Pons (tissue), 1 donor: ENCODE measurements at regions not wholly inside any gene's neighbourhood (a gene's known extent, or its start where the extent isn't known, plus 50 kb on each side); places are given as distances from the start of the nearest gene placed in this dataset.
"Not testable (repeated sequence)": the region's sequence is repeated elsewhere in the genome, so short reads cannot be mapped to it uniquely, and the experiment has no call there.

Experiments used
- DNase-seq: peaks from one replicate; pipeline ENCODE4 v3.0.0-alpha.2; 2016; ENCODE audit warnings: low spot score

DNA sequence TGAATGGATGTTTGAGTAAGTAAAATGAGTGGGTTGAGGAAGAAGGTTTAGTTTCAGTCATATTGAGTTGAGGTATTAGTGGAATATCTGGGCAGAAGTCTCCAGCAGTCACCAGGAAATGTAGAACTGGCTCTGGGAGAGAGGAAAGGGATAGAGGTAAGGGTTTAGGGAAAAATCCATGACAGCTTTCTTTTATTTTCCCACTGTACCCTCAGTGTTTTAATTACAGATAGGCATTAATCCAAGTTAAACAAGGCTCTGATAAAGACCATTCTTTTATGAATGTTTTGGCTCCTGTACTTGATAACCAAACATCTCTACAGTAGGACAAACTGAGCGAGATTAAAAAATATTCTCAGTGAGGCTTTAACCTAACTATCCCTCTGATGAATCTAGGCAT is 318.4 kb upstream of the SYNCRIP start:
- no peak for DNase-seq

DNA sequence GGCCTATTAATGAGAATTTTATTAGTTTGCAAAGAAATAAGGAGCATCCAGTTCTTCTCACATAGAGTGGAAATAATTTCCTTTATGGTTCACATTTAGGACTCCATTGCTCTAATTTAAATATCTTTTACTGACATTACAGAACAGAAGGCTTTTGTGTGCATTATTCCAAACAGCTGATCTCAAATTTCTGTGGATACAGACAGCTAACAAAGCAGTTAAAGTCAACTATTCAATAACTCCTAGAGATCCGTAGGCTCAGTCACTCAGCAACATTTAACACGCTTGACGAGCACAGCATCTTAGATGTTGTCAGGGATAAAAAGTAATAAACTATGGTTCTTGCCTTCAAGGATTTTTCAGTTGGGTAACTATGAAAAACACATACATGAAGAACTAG is 305.8 kb upstream of the SYNCRIP start:
- DNase-seq = no peak

DNA sequence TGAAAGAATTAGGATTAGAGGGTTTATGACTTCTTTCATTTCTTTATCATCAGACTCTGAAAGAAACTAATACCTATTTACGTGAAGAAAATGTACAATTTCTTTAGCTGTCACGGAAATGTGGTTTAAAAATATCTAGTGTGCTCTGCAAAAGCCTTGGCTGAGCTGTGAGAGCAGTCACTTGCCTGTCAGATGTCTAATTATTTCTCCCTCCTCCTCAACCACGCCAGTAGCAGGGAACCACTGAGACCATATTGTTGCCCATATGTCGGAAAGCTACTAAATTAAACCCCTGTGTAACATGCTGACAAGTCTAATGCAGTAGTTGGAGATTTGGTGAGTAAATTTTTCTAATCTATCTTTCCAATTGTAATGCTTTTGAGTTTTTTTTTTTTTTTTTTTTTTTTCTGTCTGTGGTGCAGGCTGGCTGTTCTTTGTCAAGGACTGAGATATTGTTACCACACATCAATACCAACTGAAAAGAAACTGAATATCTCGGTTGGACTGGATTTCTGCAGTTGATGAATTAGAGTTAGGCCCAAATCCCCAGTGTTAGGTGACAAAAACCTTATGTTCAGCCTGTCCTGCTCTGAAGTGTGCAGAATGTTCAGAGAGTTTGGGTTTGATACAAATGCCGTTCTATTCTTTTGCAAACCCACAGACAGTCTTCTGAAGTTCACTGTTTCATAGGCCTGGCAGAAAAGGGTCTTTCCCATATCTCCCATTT is 302.9 kb upstream of the SYNCRIP start:
- DNase-seq = no peak

DNA sequence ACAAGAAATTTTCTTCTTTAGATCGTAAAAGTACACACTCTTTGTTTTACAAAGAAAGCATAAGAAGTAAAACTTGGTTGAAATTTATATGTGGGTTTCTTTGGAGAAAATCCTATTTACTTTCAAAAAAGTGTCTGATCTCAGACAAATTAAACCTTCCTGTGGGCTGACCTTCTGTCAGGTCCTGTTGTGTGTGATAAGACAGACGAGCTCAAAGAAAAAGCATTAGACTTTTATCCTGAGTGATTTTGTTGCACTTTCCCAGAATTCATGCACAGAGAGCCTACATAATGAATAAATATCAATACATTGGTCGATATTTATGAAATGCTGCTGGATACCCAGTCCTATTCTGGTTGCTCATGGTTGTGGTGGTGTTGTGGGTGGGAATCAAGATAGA is 302.1 kb upstream of the SYNCRIP start:
- no peak for DNase-seq

DNA sequence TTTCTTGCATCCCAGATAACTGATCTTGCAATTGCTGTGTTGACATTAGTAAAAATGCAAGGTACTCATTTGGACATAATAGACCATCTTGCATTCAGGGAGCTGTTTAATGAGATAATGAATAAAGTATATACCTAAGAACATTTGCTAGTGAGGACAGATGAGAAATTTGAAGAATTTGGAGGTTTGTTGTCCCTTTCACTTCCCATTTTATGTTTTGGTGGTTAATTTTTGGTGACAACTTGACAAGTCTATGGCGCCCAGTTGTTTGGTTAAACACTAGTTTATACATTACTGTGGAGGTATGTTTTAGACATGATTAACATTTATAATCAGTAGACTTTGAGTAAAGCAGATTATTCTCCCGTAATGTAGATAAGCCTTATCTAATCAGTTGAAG is 300.2 kb upstream of the SYNCRIP start:
- no peak for DNase-seq

DNA sequence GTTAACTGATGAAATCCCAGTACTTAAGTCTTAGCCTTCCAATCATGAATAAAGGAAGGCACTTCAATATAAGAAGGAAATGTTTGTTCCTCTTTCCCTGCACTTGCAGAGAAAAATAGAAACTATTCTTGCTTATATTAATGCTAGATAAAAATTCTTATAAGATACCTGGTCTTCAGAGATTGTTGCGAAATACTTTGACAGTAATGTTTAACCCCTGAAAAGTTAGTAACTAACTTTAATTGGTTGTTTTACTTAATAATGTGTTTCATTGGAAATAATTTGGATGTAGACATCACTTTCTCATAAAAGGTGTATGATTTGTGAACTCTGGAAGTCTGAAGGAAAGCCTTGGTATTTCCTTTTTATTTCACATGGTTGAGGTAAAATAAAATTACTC is 294.2 kb upstream of the SYNCRIP start:
- DNase-seq = no peak

DNA sequence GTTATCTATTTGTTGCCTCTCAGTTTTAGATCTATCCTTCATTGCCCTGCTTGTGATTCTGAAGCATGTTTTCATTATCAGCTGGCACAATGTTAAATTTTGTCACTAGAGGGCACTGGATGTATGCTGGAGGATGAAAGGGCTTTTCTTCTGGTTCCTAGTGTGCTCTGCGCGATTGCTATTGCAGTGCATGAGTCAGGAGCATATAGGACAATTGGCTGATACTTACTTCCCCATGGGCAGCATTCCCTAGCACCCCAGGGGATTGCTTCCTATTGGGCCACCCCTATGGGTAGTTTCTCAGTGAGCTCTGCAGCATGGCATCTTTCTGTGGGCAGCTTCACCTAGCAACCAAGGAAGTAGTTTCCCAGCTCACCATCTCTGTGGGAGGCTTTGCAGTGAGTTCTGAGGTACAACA is 280.3 kb upstream of the SYNCRIP start:
- DNase-seq = peak; percentile 81

DNA sequence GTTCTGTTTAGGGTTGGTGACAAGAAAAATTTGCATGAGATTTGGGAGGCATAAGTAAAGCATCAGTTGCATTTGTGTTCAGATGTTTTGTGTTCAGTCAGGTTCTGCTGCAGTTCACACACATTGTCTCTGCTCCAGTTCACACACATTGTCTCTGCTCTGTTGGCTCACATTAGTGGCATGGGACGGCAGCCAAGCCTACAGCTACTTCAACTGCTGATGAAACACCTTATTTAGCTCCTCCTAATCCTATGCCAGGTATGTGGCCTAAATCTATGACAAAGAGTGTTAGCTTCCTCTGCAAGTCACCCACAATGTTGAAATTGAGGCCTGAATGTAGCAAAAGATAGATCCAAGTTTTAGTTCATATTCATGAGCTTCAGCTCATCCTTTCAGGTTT is 278.1 kb upstream of the SYNCRIP start:
- no peak for DNase-seq

DNA sequence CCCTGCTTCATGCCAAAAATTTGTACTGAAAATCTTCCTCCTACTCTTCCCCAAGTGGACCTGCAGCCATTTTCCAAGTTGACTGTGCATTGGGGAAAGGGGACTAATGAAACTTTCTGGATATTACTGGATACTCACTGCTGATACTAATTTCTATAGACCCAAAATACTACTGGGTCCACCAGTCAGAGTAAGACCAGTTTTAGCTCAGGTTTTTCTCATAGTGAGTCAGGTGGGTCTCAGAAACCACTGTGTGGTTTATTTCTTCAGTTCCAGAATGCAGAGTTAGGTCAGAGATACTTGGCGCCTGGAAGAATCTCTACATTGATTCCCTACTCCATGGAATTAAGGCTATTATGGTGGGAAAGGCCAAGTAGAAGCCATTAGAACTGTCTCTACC is 274.8 kb upstream of the SYNCRIP start:
- DNase-seq = no peak

DNA sequence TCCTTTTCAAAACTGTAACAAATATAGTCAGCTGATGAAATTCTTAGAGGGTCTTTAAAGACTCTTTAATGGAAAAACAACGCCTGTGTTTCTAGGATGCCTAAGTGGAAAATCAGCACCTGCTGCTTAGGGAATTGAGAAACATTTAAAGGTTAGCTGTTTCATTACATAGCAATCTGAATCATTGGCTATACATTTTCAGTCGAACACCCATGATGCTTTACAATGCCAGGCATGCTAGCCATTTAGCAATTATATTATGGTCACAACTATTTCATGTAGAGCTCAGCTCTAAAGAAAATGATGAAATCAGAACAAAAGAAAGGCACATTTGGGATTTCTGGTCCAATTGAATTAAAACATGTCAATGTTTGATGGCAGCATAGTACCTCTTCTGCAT is 270.3 kb upstream of the SYNCRIP start:
- DNase-seq = no peak

DNA sequence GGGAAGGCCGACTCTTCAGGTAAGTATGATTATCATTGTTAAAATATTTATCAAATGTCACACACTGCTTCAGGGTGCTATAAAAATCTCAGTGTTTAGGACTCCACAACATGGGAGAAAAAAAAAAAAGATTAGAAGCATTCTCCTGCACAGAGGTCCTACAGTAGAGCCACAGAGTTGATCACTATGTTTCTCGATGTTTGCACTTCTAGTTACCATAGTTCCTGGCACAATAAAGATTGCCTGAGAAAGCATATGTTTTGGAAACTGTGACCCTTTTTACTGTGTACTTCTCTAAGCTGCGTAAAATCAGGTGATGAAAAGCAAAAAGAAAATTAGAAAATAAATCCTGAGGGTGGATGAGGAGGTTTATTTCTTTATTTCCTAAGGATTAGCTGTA is 269.9 kb upstream of the SYNCRIP start:
- no peak for DNase-seq

DNA sequence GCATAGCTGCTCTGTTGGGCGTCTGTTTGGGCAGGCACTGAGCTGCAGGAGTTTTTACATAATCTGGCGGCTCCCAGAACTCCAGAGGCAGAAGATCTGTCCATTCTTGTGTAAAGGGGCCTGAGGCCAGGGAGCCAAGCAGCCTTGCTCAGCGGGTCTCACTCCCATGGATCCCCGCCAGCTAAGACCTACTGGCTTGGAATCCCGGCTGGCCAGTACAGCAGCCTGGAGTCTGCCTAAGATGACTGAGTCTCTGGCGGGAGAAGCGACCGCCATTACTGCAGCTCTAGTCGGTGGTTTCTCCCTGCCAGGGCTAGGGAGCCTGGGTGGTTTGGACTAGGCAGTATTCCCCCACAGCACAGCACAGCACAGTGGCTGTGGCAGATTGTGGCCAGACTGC is 268.4 kb upstream of the SYNCRIP start:
- DNase-seq = no peak

DNA sequence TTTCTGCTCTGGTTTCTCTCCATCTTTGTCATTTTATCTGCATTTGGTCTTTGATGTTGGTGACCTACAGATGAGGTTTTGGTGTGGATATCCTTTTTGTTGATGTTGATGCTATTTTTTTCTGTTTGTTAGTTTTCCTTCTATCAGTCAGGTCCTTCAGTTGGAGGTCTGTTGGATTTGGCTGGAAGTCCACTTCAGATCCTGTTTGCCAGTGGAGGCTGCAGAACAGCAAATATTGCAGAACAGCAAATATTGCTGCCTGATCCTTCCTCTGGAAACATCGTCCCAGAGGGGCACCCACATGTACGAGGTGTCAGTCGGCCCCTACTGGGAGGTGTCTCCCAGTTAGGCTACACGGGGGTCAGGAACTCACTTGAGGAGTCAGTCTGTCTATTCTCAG is 265.4 kb upstream of the SYNCRIP start:
- not testable (repeated sequence) for DNase-seq

DNA sequence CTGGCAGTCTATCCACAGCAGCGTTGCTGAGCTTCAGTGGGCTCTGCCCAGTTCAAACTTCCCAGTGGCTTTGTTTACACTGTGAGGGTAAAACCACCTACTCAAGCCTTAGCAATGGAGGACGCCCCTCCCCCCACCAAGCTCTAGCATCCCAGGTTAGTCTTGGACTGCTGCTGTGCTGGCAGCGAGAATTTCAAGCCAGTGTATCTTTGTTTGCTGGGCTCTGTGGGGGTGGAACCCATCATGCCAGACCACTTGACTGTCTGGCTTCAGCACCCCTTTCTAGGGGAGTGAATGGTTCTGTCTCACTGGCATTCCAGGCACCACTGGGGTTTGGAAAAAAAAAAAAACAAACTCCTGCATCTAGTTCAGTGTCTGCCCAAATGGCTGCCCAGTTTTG is 249.7 kb upstream of the SYNCRIP start:
- DNase-seq = no peak

DNA sequence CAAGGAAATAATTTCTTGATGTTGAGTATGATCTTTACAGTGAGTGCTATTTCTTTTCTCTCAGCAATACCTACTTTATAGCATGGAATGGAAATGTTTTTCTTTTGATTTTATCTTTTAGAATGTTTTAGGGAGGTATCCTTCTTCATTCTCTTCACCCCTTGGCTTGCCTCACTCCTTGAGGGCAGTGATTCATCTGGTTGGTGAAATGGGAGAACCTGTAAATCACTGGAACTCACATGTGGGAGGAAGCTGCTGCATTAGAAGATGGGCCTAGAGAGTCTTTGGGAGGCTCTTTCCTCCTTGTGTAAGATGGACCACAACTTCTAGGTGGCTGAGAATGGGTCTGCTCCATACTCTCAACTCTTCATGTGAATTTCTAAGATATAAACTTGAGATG is 244.8 kb upstream of the SYNCRIP start:
- DNase-seq = no peak

DNA sequence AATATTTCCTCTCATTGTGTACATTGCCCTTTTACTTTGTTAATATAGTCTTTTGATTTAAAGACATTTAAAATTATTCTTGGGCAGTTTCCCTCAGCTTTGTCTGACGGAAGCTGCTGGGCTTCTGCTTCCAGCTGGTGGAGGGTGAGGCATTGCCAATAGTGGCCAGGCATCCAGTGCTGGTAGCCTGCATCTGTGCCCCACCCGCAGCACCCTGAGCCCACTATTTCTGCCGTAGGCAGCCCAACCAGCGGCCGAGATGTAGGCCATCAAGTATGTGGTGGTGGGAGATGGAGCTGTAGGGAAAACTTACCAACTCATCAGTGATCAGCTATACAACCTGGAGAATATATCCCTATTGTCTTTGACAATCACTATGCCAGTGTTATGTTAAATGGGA is 226.0 kb upstream of the SYNCRIP start:
- DNase-seq = no peak

DNA sequence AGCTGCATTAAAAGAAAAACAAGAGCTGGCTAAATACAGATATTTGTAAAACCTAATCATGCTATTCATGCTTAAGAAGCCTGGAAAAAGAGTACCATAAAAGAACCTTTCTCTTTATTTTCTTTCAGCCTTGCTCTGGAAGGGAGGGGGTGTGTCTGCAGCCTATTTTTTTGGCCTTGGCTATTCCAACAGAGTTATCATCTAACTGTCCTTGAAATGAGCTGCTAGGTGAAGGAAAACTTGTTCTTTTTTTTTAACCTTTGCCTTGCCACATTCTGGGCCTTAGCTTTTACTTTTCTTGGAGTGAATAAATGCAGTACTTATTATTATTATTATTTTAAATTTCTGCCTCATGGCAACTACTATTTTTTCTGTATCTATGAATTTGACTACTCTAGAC is 224.9 kb upstream of the SYNCRIP start:
- no peak for DNase-seq

DNA sequence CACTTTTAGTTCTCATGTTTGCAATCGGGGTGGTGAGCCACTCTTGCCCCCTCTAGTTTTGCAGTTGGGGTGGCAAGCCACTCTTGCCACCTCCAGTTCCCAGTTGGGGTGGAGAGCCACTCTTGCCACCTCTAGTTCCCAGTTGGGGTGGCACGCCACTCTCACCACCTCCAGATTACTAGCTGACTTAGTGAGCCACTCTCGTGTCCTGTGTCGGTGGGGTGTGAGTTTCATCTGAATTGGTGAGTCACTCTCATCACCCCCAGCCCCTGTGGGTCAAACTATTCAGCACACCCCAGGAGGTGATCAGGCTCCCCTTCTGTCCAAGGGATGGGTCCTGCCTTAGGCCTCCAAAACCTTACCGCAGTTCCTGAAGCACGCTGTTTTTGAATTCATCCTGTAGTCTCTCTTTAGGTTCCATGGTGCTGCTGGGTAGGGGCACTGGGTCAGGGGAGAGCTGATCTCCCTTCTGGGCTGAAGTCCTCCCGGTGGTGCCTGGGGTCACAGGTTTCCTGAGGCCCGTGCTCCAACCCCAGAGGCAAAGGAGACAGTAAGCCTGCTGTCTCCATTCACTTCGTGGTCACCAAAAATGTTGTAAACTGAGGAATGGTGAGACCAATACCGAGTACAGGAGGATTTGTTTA is 224.2 kb upstream of the SYNCRIP start:
- no peak for DNase-seq

DNA sequence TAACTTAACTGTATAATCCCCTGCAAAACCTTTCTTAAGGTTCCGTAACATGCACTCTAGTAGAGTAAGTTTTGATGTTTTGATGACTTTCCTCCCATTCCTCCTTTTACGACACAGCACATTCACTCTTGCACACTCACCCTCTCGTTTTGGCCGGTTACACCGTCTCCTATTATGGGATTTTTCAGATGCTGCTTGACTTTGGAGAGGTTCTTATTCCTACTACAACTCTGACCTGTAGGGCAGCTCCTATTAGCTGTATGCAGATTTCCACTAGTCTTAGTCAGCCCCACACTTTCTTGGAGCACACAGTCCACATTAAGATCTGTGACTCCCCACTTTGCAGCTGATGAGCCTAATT is 223.7 kb upstream of the SYNCRIP start:
- no peak for DNase-seq

DNA sequence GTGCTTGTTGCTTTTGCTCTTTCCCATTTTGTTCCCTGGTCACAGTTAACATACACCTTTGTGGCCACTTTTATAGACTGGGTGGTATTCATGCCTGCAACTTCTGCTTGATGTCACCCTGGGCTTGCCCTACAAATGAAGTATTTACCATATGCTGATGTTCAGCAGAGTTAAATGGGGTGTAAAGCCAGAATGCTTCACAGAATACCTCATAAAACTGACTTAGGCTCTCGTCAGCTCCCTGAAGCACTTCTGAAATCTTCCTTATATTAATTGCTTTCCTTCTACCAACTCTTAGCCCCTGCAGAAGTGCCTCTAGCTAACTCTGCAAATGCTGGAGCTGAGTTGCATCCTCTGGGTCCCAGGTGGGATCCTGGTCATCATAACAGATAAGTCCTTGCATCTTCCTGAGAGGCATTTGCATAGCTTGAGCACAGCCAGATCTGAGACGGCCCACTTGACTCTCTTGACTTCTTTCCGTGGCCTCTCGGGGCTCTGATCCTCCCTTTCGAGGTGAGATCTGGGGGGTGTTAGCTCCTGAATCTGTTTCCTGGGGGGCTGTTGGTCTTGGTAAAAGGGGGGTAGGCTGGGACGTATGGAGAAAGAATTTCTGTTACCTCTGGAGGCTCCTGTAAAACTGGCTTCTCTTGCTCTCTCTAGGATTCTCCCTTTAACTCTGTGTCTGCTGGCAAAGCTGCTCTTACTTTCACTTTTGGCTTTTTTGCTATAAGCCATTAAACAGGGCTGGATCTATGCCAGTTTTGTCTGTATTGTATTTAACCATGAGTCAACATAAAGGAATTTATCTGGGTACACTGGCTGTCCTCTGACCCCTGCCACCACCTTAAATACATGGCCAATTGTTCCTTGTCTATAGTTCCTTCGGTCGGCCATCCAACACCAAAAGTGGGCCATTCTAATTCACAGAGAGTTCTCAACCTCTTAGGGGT is 223.0 kb upstream of the SYNCRIP start:
- no peak for DNase-seq

DNA sequence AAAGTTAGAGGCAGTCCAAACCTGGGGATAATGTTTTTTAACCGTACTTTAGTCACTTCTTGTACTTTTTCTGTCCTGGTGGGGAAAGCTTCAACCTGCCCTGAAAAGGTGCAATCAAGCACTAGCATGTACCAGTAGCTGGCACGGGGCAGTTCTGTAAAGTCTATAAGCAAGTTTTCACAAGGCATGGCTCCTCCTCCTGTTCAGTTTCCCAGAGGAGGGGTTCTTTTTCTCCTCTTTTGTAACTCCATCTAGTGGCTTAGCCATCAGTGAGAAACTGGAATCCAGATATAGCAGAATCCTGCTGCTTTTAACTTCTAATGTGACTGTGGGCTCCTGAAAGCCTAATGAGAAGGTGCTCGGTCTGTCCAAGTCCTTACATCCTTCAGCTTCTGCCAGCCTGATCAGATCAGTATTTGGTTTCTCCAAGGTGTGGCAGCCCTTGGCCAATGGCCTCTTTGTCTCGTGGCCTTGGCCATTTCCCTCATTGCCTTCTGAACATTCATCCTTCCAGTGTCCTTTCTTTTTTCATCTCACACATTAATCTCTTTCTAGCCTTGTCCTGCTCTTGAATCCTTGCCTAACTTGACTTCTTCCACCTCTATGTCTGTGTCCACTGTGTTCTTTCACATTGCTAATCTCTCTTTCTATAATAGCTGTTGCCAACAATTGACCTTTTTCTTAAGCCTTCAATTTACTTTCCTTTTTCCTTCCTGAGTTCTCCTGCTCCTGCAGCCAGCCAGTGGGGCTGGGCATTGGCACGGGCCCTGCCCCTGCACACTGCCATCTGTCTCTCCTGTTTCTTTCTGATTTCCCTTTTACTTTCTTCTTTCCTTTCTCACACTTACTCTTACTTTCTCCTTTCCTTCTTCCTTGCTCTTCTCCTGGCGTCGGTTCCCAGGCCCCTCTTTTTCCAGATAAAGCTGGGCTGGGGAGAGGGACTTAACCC is 222.0 kb upstream of the SYNCRIP start:
- no peak for DNase-seq

DNA sequence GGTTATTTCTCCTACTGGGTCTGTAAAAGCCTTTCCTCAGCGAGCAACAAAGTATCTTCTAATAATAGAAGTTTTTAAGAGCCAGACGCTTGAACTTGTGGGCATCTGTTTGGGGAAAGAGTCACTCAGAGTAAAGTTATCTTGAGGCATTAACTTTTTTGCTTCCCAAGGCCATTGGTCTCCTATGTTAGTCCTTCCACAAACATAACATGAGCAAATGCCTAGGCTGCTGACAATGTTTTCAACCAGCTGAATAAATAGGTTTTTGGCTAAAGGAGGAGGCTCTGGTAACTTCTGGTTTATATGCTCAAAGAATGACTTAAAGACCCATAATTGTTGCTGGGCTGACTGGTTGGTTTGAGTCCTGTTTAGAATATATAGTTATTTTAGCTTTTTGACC is 213.5 kb upstream of the SYNCRIP start:
- DNase-seq = no peak
